ENCODE measurements at regions not wholly inside any gene's neighbourhood (a gene's known extent, or its start where the extent isn't known, plus 50 kb on each side); places are given as distances from the start of the nearest gene placed in this dataset.

DNA sequence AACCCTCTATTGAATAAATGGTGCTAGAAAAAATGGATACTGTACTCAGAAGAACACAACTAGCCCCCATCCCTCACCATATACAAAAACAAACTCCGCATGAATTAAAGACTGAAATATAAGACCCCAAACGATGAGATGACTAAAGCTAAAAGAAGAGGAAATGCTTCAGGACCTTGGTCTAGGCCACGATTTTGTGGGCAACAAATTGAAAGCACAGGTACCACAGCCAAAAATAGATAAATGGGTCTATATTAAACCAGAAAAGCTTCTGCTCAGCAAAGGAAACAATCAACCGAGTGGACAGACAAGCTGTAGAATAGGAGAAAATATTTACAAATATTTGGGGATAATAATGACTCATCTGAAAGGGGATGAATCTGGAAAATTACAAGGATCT, 86.4 kb upstream of the DHRSX start:
- TF ChIP-seq CTCF (IDR thresholded peaks at IDR 0.05) (no peak), ZFX (IDR thresholded peaks at IDR 0.05; ENCODE audit: borderline replicate concordance) (no peak)
